Endothelial cell of umbilical vein (primary cell): ENCODE measurements at regions not wholly inside any gene's neighbourhood (a gene's known extent, or its start where the extent isn't known, plus 50 kb on each side); places are given as distances from the start of the nearest gene placed in this dataset.

Experiments used
- BruUV-seq: library from RNA; stranded (reverse); fragments of 400-500 nt; replicated peaks from 2 replicates; lab custom pipeline; 2021; lab: Mats Ljungman, UMichigan
- CTCF ChIA-PET: fragments of 300-600, 350-600 bp; sonication (Branson Sonifier 250); formaldehyde crosslinking; loops from one replicate; lab custom pipeline; 2021; ENCODE audit warnings: antibody characterized with exemption, inconsistent platforms; lab: Charles Lee
- POLR2A ChIA-PET: fragments of 300-600, 350-600 bp; sonication (Branson Sonifier 250); formaldehyde crosslinking; loops from one replicate; lab custom pipeline; 2021; ENCODE audit warnings: antibody characterized with exemption, inconsistent platforms; lab: Charles Lee
- DNase-seq: peaks from one replicate; pipeline ENCODE4 v3.0.0-alpha.2; 2011; ENCODE audit warnings: low read depth, low spot score
- FAIRE-seq: peaks from 2 replicates; lab custom pipeline; 2011; peaks lifted over from hg19 to GRCh38; lab: Jason Lieb, UNC
- H2AFZ ChIP-seq: 2 replicates; pipeline ENCODE4 v1.6.0; 2012; ENCODE audit warnings: low read depth, low read length, control low read depth, inconsistent platforms
- H3K27ac ChIP-seq: 2 replicates; pipeline ENCODE4 v1.5.1; 2011; ENCODE audit warnings: low read depth, mild to moderate bottlenecking, control low read depth, low read length, moderate library complexity; ENCODE audit not compliant: insufficient read depth
- H3K27me3 ChIP-seq, 2 experiments: 2 replicates each; pipeline versions ENCODE4 v1.6.0 to v1.6.1; 2011; ENCODE audit warnings: low read length in 2 of 2, mixed read lengths in 1 of 2; ENCODE audit not compliant: control insufficient read depth in 2 of 2, insufficient read depth in 2 of 2
- H3K36me3 ChIP-seq, 2 experiments: 2 replicates in 1 of 2; 3 replicates in 1 of 2; pipeline ENCODE4 v1.5.1; 2011; ENCODE audit warnings: low read length in 2 of 2, mild to moderate bottlenecking in 1 of 2, moderate library complexity in 1 of 2; ENCODE audit not compliant: control insufficient read depth in 2 of 2, insufficient read depth in 2 of 2; ENCODE audit errors: extremely low read depth in 1 of 2
- H3K4me1 ChIP-seq: 3 replicates; pipeline ENCODE4 v1.5.1; 2011; ENCODE audit warnings: mild to moderate bottlenecking, low read length; ENCODE audit not compliant: control insufficient read depth, insufficient read depth; ENCODE audit errors: extremely low read depth
- H3K4me2 ChIP-seq: 2 replicates; pipeline ENCODE4 v1.6.1; 2011; ENCODE audit warnings: low read length, control low read depth, mixed read lengths; ENCODE audit not compliant: insufficient read depth
- H3K4me3 ChIP-seq, 3 experiments: fragments of 200-600 bp in 1 of 3; sonication (generic), shearing (Covaris generic) in 1 of 3; replicated peaks in 1 of 3; 2 replicates each; pipeline ENCODE4 v1.5.1; 2011 to 2016; ENCODE audit warnings: control low read depth in 3 of 3, low read length in 3 of 3, mild to moderate bottlenecking in 2 of 3, inconsistent platforms in 1 of 3, low read depth in 1 of 3, moderate library complexity in 1 of 3; ENCODE audit not compliant: insufficient read depth in 1 of 3
- H3K79me2 ChIP-seq: 2 replicates; pipeline ENCODE4 v1.6.0; 2012; ENCODE audit warnings: low read length, inconsistent platforms; ENCODE audit not compliant: control insufficient read depth, insufficient read depth
- H3K9ac ChIP-seq: replicated peaks from 2 replicates; pipeline ENCODE3; 2011; ENCODE audit warnings: low read length, control low read depth; ENCODE audit not compliant: insufficient read depth; ENCODE audit errors: extremely low read depth
- H3K9me1 ChIP-seq: replicated peaks from 3 replicates; pipeline ENCODE4 v1.6.0; 2011; ENCODE audit warnings: mild to moderate bottlenecking, low read length; ENCODE audit not compliant: control insufficient read depth, insufficient read depth; ENCODE audit errors: extremely low read depth
- H3K9me3 ChIP-seq: replicated peaks from 2 replicates; pipeline ENCODE4 v1.5.1; 2012; ENCODE audit warnings: low read length, inconsistent platforms; ENCODE audit not compliant: control insufficient read depth, insufficient read depth
- H4K20me1 ChIP-seq: replicated peaks from 2 replicates; pipeline ENCODE3; 2011; ENCODE audit warnings: mild to moderate bottlenecking, low read length; ENCODE audit not compliant: control insufficient read depth, insufficient read depth; ENCODE audit errors: extremely low read depth
- EZH2 ChIP-seq: IDR thresholded peaks from 2 replicates; pipeline ENCODE4 v1.6.1; 2012; ENCODE audit warnings: borderline replicate concordance, low read depth, mild to moderate bottlenecking, moderate library complexity, low read length, inconsistent platforms; ENCODE audit not compliant: severe bottlenecking
- FOS ChIP-seq: IDR thresholded peaks from 2 replicates; pipeline ENCODE4 v1.6.1; 2011; ENCODE audit warnings: mild to moderate bottlenecking, low read length, moderate library complexity, borderline replicate concordance; ENCODE audit not compliant: insufficient read depth
- GATA2 ChIP-seq: IDR thresholded peaks from 2 replicates; pipeline ENCODE4 v1.7.0; 2011; ENCODE audit warnings: low read depth, mild to moderate bottlenecking, moderate library complexity, mixed read lengths, low read length; ENCODE audit not compliant: insufficient read length, insufficient read depth
- JUN ChIP-seq: IDR thresholded peaks from 2 replicates; pipeline ENCODE4 v1.6.1; 2011; ENCODE audit warnings: borderline replicate concordance, low read depth; ENCODE audit not compliant: insufficient read length, insufficient read depth
- MYC ChIP-seq: IDR thresholded peaks from one replicate; pipeline ENCODE4 v1.6.1; 2011; ENCODE audit warnings: mild to moderate bottlenecking, low read depth, low read length
- POLR2A ChIP-seq: IDR thresholded peaks from 2 replicates; pipeline ENCODE4 v1.6.1; 2012; ENCODE audit warnings: low read depth, mild to moderate bottlenecking, control low read depth, low read length
- POLR2AphosphoS5 ChIP-seq: IDR thresholded peaks from 2 replicates; pipeline ENCODE4 v1.6.1; 2012; ENCODE audit warnings: low read depth, mild to moderate bottlenecking, control low read depth, low read length, moderate library complexity; ENCODE audit not compliant: insufficient read depth
- dilution Hi-C: fragments of 300-500 bp; cut with MboI; formaldehyde crosslinking; loops from one replicate; pipeline ENCODE4 v1.15.0; 2019; ENCODE audit warnings: low sequenced_read_pairs; ENCODE audit not compliant: extremely low pct_ligation_motif_present
- intact Hi-C: fragments of 100-400 bp; cut with micrococcal nuclease; formaldehyde crosslinking; loops from one replicate; pipeline ENCODE4 v1.10.0; 2022
- TF ChIP-seq, protein P1 (sequence below), 2 donors: IDR thresholded peaks; 1 replicate in 1 of 2; 2 replicates in 1 of 2; pipeline ENCODE4 v1.5.1; 2011; ENCODE audit warnings: low read length in 2 of 2, mild to moderate bottlenecking in 2 of 2, moderate library complexity in 2 of 2, control low read depth in 1 of 2, inconsistent platforms in 1 of 2, low read depth in 1 of 2; ENCODE audit not compliant: insufficient read depth in 1 of 2; ENCODE audit errors: extremely low read depth in 1 of 2
- TF ChIP-seq, protein P2 (sequence below): IDR thresholded peaks from 2 replicates; pipeline ENCODE4 v1.6.1; 2011; ENCODE audit not compliant: insufficient read depth, insufficient read length

DNA sequence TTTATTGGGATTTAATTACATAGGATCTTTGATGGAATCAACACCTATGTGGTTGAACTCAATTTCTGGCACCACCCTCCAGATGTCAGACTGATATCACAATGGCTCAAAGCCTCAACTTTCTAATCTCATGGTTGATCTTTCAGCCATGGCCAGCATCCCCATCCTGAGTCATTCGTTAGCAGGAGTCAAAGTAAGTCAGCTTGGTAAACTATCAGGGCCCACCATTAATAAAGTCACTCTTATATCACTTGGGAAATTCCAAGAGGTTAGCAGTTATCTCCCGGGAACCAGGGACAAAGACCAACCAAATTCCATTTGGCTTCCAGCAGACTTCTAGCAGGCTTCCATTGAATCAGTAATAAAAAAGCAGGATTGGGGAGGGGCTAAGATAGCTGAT is 50.7 kb upstream of the TNFSF4 start:
- TF ChIP-seq POLR2AphosphoS5 (no peak), GATA2 (no peak), POLR2A (no peak), MYC (no peak), FOS (no peak), EZH2 (no peak), JUN (no peak)
- TF ChIP-seq, protein P1, sequence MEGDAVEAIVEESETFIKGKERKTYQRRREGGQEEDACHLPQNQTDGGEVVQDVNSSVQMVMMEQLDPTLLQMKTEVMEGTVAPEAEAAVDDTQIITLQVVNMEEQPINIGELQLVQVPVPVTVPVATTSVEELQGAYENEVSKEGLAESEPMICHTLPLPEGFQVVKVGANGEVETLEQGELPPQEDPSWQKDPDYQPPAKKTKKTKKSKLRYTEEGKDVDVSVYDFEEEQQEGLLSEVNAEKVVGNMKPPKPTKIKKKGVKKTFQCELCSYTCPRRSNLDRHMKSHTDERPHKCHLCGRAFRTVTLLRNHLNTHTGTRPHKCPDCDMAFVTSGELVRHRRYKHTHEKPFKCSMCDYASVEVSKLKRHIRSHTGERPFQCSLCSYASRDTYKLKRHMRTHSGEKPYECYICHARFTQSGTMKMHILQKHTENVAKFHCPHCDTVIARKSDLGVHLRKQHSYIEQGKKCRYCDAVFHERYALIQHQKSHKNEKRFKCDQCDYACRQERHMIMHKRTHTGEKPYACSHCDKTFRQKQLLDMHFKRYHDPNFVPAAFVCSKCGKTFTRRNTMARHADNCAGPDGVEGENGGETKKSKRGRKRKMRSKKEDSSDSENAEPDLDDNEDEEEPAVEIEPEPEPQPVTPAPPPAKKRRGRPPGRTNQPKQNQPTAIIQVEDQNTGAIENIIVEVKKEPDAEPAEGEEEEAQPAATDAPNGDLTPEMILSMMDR (IDR thresholded peaks at IDR 0.05; ENCODE audit: extremely low read depth in 1 of 2, insufficient read depth in 1 of 2, low read depth in 1 of 2, low read length in 2 of 2) = no peak
- TF ChIP-seq, protein P2, sequence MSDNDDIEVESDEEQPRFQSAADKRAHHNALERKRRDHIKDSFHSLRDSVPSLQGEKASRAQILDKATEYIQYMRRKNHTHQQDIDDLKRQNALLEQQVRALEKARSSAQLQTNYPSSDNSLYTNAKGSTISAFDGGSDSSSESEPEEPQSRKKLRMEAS = no peak
- FAIRE-seq (no peak), DNase-seq (no peak)
- ChIA-PET CTCF (interaction anchor here (1.4 kb wide), 1 partner anchor 19 kb away, joined by 4 read pairs; no protein-coding TSS in a partner anchor), POLR2A (no interaction called here)
- H3K9me1 ChIP-seq = no peaks in the 10 kb centered on the region
- BruUV-seq = no TSS peak
- no peak overlapping the region for H3K9ac ChIP-seq
- H3K79me2 ChIP-seq = no peaks in the 10 kb centered on the region
- no peaks in the 10 kb centered on the region for H3K9me3 ChIP-seq
- no peaks in the 10 kb centered on the region for H4K20me1 ChIP-seq
- intact Hi-C loops = loop anchor here (5.0 kb wide), 2 partner anchors 219 to 431 kb away; partner anchors contain the start of gene PRDX6
- no peak overlapping the region for H3K27ac ChIP-seq
- dilution Hi-C loops = no loop called here
- H2AFZ ChIP-seq = no peak overlapping the region
- no peak overlapping the region for H3K4me3 ChIP-seq
- H3K4me1 ChIP-seq = no peaks in the 10 kb centered on the region
- H3K27me3 ChIP-seq = no peaks in the 10 kb centered on the region
- no peaks in the 10 kb centered on the region for H3K36me3 ChIP-seq
- no peak overlapping the region for H3K4me2 ChIP-seq
